ENCODE measurements at regions not wholly inside any gene's neighbourhood (a gene's known extent, or its start where the extent isn't known, plus 50 kb on each side); places are given as distances from the start of the nearest gene placed in this dataset.

DNA sequence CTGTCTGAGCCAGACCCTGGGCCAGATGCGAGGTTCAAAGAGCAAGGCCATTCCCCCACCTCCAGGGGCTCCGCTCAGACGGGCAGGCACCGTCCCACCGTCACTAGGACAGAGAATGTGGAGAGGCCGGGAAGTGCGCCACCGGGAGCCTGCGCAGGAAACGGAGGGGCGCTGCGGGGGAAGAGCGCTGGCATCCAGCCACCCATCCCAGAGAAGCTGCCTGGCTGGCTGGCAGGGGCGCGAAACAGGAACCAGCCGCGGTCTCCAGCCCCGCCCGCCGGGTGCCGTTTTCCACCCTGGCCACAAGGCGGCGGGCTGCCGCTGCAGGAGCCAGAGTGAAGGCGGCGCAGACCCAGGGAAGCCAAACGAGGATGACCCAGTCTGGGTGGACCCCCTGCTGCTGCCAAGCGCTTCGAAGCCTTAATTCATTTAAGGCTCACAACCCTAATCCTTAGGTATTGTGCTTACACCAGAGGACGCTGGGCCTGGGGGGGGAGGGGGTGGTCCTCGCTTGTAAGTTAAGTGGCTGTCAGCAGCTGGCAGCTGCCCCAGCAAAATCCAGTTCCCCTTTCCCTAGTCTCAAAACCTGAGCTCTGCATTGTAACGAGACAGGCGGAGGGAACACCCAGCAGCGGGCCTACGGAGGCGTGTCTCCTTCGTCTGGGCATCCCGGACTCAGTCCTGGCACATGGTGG lies 114.8 kb upstream of the SMURF2 start (continued):
- TF ChIP-seq NFKBIZ (CRISPR knock-in tag; IDR thresholded peaks at IDR 0.05) = peak; percentile 67
- peak; percentile 65 for TF ChIP-seq AGO2 (optimal IDR thresholded peaks at IDR 0.05; ENCODE audit: low read depth, low read length)
- TF ChIP-seq ZNF383 (CRISPR knock-in tag; IDR thresholded peaks at IDR 0.05; ENCODE audit: borderline replicate concordance) = peak; percentile 56; the same call in 1 of the 2 replicates
- peak; percentile 75; the same call in 1 of the 2 replicates for TF ChIP-seq KDM1A (CRISPR knock-in tag; IDR thresholded peaks at IDR 0.05)
- TF ChIP-seq ELF1 (CRISPR knock-in tag; IDR thresholded peaks at IDR 0.05) = peak; percentile 82
- TF ChIP-seq ZNF567 (CRISPR knock-in tag; IDR thresholded peaks at IDR 0.05; ENCODE audit: borderline replicate concordance) = peak; percentile 75; the same call in 1 of the 2 replicates
- peak; percentile 98 for TF ChIP-seq ZNF564 (CRISPR knock-in tag; IDR thresholded peaks at IDR 0.05)
- peak; percentile 87 for TF ChIP-seq ZNF619 (CRISPR knock-in tag; IDR thresholded peaks at IDR 0.05)
- TF ChIP-seq, protein P1, sequence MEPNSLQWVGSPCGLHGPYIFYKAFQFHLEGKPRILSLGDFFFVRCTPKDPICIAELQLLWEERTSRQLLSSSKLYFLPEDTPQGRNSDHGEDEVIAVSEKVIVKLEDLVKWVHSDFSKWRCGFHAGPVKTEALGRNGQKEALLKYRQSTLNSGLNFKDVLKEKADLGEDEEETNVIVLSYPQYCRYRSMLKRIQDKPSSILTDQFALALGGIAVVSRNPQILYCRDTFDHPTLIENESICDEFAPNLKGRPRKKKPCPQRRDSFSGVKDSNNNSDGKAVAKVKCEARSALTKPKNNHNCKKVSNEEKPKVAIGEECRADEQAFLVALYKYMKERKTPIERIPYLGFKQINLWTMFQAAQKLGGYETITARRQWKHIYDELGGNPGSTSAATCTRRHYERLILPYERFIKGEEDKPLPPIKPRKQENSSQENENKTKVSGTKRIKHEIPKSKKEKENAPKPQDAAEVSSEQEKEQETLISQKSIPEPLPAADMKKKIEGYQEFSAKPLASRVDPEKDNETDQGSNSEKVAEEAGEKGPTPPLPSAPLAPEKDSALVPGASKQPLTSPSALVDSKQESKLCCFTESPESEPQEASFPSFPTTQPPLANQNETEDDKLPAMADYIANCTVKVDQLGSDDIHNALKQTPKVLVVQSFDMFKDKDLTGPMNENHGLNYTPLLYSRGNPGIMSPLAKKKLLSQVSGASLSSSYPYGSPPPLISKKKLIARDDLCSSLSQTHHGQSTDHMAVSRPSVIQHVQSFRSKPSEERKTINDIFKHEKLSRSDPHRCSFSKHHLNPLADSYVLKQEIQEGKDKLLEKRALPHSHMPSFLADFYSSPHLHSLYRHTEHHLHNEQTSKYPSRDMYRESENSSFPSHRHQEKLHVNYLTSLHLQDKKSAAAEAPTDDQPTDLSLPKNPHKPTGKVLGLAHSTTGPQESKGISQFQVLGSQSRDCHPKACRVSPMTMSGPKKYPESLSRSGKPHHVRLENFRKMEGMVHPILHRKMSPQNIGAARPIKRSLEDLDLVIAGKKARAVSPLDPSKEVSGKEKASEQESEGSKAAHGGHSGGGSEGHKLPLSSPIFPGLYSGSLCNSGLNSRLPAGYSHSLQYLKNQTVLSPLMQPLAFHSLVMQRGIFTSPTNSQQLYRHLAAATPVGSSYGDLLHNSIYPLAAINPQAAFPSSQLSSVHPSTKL (CRISPR knock-in tag; IDR thresholded peaks at IDR 0.05) = peak; percentile 77
- TF ChIP-seq CBX5 (CRISPR knock-in tag; IDR thresholded peaks at IDR 0.05; ENCODE audit: borderline replicate concordance) = peak; percentile 53
- TF ChIP-seq ZNF891 (CRISPR knock-in tag; IDR thresholded peaks at IDR 0.05) = peak; percentile 81
- TF ChIP-seq, protein P2, sequence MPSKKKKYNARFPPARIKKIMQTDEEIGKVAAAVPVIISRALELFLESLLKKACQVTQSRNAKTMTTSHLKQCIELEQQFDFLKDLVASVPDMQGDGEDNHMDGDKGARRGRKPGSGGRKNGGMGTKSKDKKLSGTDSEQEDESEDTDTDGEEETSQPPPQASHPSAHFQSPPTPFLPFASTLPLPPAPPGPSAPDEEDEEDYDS (CRISPR knock-in tag; IDR thresholded peaks at IDR 0.05) = peak; percentile 60
- TF ChIP-seq, protein P3, sequence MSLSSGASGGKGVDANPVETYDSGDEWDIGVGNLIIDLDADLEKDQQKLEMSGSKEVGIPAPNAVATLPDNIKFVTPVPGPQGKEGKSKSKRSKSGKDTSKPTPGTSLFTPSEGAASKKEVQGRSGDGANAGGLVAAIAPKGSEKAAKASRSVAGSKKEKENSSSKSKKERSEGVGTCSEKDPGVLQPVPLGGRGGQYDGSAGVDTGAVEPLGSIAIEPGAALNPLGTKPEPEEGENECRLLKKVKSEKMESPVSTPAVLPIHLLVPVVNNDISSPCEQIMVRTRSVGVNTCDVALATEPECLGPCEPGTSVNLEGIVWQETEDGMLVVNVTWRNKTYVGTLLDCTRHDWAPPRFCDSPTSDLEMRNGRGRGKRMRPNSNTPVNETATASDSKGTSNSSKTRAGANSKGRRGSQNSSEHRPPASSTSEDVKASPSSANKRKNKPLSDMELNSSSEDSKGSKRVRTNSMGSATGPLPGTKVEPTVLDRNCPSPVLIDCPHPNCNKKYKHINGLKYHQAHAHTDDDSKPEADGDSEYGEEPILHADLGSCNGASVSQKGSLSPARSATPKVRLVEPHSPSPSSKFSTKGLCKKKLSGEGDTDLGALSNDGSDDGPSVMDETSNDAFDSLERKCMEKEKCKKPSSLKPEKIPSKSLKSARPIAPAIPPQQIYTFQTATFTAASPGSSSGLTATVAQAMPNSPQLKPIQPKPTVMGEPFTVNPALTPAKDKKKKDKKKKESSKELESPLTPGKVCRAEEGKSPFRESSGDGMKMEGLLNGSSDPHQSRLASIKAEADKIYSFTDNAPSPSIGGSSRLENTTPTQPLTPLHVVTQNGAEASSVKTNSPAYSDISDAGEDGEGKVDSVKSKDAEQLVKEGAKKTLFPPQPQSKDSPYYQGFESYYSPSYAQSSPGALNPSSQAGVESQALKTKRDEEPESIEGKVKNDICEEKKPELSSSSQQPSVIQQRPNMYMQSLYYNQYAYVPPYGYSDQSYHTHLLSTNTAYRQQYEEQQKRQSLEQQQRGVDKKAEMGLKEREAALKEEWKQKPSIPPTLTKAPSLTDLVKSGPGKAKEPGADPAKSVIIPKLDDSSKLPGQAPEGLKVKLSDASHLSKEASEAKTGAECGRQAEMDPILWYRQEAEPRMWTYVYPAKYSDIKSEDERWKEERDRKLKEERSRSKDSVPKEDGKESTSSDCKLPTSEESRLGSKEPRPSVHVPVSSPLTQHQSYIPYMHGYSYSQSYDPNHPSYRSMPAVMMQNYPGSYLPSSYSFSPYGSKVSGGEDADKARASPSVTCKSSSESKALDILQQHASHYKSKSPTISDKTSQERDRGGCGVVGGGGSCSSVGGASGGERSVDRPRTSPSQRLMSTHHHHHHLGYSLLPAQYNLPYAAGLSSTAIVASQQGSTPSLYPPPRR (CRISPR knock-in tag; IDR thresholded peaks at IDR 0.05; ENCODE audit: borderline replicate concordance) = peak; percentile 74
- TF ChIP-seq ZMYM4 (CRISPR knock-in tag; IDR thresholded peaks at IDR 0.05) = peak; percentile 72; the same call in 1 of the 2 replicates
- TF ChIP-seq KDM4B (CRISPR knock-in tag; IDR thresholded peaks at IDR 0.05) = peak; percentile 95
- TF ChIP-seq ZNF800 (CRISPR knock-in tag; IDR thresholded peaks at IDR 0.05) = peak; percentile 97
- peak; percentile 40; the same call in 1 of the 2 replicates for TF ChIP-seq SPEN (CRISPR knock-in tag; IDR thresholded peaks at IDR 0.05; ENCODE audit: low read depth)
- TF ChIP-seq MIER2 (CRISPR knock-in tag; IDR thresholded peaks at IDR 0.05) = peak; percentile 61; the same call in 1 of the 2 replicates
- TF ChIP-seq KDM2A (CRISPR knock-in tag; IDR thresholded peaks at IDR 0.05; ENCODE audit: borderline replicate concordance, low read depth) = peak; percentile 92

Measured in HepG2 (cell line).